Choroid plexus epithelial cell (primary cell): ENCODE measurements at regions not wholly inside any gene's neighbourhood (a gene's known extent, or its start where the extent isn't known, plus 50 kb on each side); places are given as distances from the start of the nearest gene placed in this dataset.

Experiments used
- DNase-seq: peaks from one replicate; pipeline ENCODE4 v3.0.0-alpha.2; 2010; ENCODE audit warnings: low read depth
- H3K4me3 ChIP-seq: 2 replicates; pipeline ENCODE4 v1.5.1; 2011; ENCODE audit warnings: low read depth, mild to moderate bottlenecking, control low read depth, low read length, moderate library complexity
- CTCF ChIP-seq: conservative IDR thresholded peaks from 2 replicates; pipeline ENCODE4 v1.5.1; 2011; ENCODE audit warnings: low read depth, mild to moderate bottlenecking, control low read depth, inconsistent platforms, low read length, moderate library complexity

- H3K4me3 ChIP-seq = no peak overlapping the region
These were observed 231.9 kb upstream of the BOD1L1 start for GRCh38 chr4:13859423-13859822.

GRCh38 chr4:13860126-13860525, 232.6 kb upstream of the BOD1L1 start:
- TF ChIP-seq CTCF = peak; percentile 44
- peak; percentile 43 for DNase-seq
- H3K4me3 ChIP-seq = no peak overlapping the region

More at GRCh38 chr4:13859423-13859822, 231.9 kb upstream of the BOD1L1 start:
- no peak for TF ChIP-seq CTCF
- DNase-seq = no peak

- peak; percentile 23 for DNase-seq
- no peak for TF ChIP-seq CTCF
- no peak overlapping the region for H3K4me3 ChIP-seq
These were observed 238.5 kb upstream of the BOD1L1 start for GRCh38 chr4:13865871-13866669.

GRCh38 chr4:13866881-13867280, 239.4 kb upstream of the BOD1L1 start:
- DNase-seq = peak; percentile 33
- no peak for TF ChIP-seq CTCF
- H3K4me3 ChIP-seq = no peak overlapping the region

GRCh38 chr4:13872155-13872554, 244.6 kb upstream of the BOD1L1 start:
- H3K4me3 ChIP-seq = no peak overlapping the region
- DNase-seq = peak; percentile 44
- no peak for TF ChIP-seq CTCF

- no peak for TF ChIP-seq CTCF
- DNase-seq = no peak
These were observed 245.4 kb upstream of the BOD1L1 start for GRCh38 chr4:13872955-13873354.

GRCh38 chr4:13875181-13875580, 247.7 kb upstream of the BOD1L1 start:
- DNase-seq = no peak
- no peak for TF ChIP-seq CTCF
- no peak overlapping the region for H3K4me3 ChIP-seq

More at GRCh38 chr4:13872955-13873354, 245.4 kb upstream of the BOD1L1 start:
- H3K4me3 ChIP-seq = no peak overlapping the region
